GM12892 (cell line): ENCODE measurements at regions not wholly inside any gene's neighbourhood (a gene's known extent, or its start where the extent isn't known, plus 50 kb on each side); places are given as distances from the start of the nearest gene placed in this dataset.

Experiments
- POLR2A ChIP-seq: IDR thresholded peaks from 2 replicates; pipeline ENCODE4 v1.6.1; 2011; ENCODE audit warnings: low read depth, low read length, control low read depth
- POLR2AphosphoS5 ChIP-seq: IDR thresholded peaks from 2 replicates; pipeline ENCODE4 v1.6.1; 2011; ENCODE audit warnings: low read depth, low read length, control low read depth
- TAF1 ChIP-seq: IDR thresholded peaks from 2 replicates; pipeline ENCODE4 v1.6.1; 2011; ENCODE audit warnings: low read depth, mild to moderate bottlenecking, control low read depth, low read length, borderline replicate concordance

- no peak for TF ChIP-seq POLR2A
- TF ChIP-seq POLR2AphosphoS5 = no peak
- TF ChIP-seq TAF1 = no peak
Observed at GRCh38 chr3:185309302-185309701, 53.6 kb upstream of the MAP3K13 start.
